ENCODE measurements at regions not wholly inside any gene's neighbourhood (a gene's known extent, or its start where the extent isn't known, plus 50 kb on each side); places are given as distances from the start of the nearest gene placed in this dataset.

DNA sequence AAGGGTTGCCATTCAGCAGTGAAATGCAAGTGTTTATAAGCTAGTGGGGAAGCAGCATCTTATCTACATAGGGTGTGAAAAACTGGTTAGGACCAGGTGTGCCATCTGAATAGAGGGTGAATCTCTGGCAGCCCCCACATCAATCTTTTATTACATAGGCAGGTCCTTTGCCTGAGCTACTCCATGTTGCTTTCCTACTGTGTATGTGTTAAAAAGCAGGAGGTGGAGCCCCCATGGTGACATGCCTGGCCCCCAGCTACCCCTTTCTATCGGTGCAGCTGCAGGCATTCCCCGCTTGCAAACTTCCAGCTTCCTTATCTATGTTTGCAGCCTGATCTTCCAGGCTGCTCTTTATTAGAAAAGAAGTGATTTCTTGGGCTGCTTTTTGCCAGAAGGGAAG is 353.5 kb downstream of the SPATA31D1 start:
- Histone ChIP-seq H4K20me1 (ENCODE audit: insufficient read depth, low read length) (no peaks in the 10 kb centered on the region), H3K36me3 (ENCODE audit: insufficient read depth, low read length) (no peaks in the 10 kb centered on the region), H3K27me3 (ENCODE audit: insufficient read depth, low read length, poor library complexity) (no peaks in the 10 kb centered on the region), H3K79me2 (ENCODE audit: insufficient read depth, low read length) (no peaks in the 10 kb centered on the region), H2AFZ (ENCODE audit: low read depth, low read length) (no peak overlapping the region), H3K4me1 (ENCODE audit: insufficient read depth, low read length) (peaks cover 18% of the 10 kb centered on the region), H3K27ac (ENCODE audit: low read length) (no peak overlapping the region), H3K4me2 (ENCODE audit: insufficient read depth, low read length) (no peak overlapping the region), H3K9ac (ENCODE audit: low read depth, low read length) (no peak overlapping the region), H3K9me3 (ENCODE audit: insufficient read depth, low read length, severe bottlenecking) (peaks cover 9% of the 10 kb centered on the region), H3K4me3 (ENCODE audit: low read depth in 1 of 2, low read length in 2 of 2) (no peak overlapping the region)
- TF ChIP-seq EZH2 (IDR thresholded peaks at IDR 0.05; ENCODE audit: borderline replicate concordance, low read depth, low read length, severe bottlenecking) = no peak
- TF ChIP-seq, protein P1, sequence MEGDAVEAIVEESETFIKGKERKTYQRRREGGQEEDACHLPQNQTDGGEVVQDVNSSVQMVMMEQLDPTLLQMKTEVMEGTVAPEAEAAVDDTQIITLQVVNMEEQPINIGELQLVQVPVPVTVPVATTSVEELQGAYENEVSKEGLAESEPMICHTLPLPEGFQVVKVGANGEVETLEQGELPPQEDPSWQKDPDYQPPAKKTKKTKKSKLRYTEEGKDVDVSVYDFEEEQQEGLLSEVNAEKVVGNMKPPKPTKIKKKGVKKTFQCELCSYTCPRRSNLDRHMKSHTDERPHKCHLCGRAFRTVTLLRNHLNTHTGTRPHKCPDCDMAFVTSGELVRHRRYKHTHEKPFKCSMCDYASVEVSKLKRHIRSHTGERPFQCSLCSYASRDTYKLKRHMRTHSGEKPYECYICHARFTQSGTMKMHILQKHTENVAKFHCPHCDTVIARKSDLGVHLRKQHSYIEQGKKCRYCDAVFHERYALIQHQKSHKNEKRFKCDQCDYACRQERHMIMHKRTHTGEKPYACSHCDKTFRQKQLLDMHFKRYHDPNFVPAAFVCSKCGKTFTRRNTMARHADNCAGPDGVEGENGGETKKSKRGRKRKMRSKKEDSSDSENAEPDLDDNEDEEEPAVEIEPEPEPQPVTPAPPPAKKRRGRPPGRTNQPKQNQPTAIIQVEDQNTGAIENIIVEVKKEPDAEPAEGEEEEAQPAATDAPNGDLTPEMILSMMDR (IDR thresholded peaks at IDR 0.05; ENCODE audit: borderline replicate concordance, extremely low read depth, low read length, poor library complexity, severe bottlenecking) = no peak
- DNase-seq (no peak), ATAC-seq (ENCODE audit: insufficient read depth, low read depth) (no peak)

DNA sequence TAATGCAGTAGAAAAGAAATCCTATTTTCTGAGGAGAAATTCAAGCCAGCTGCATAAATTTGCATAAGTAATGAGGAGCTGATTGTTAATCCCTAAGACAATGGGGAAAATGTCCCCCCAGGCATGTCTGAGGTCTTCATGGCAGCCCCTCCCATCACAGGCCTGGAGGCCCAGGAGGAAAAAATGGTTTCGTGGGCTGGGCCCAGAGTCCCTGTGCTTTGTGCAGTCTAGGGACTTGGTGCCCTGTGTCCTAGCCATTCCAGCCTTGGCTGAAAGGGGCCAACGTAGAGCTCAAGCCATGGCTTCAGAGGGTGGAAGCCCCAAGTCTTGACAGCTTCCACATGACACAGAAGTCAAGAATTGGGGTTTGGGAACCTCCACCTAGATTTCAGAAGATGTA is 357.5 kb downstream of the SPATA31D1 start:
- Histone ChIP-seq H3K4me2 (ENCODE audit: insufficient read depth, low read length) (no peak overlapping the region), H3K4me3 (ENCODE audit: low read depth in 1 of 2, low read length in 2 of 2) (no peak overlapping the region), H3K9me3 (ENCODE audit: insufficient read depth, low read length, severe bottlenecking) (peaks cover 9% of the 10 kb centered on the region), H3K27ac (ENCODE audit: low read length) (no peak overlapping the region), H4K20me1 (ENCODE audit: insufficient read depth, low read length) (no peaks in the 10 kb centered on the region), H2AFZ (ENCODE audit: low read depth, low read length) (no peak overlapping the region), H3K79me2 (ENCODE audit: insufficient read depth, low read length) (no peaks in the 10 kb centered on the region), H3K36me3 (ENCODE audit: insufficient read depth, low read length) (no peaks in the 10 kb centered on the region), H3K9ac (ENCODE audit: low read depth, low read length) (no peak overlapping the region), H3K4me1 (ENCODE audit: insufficient read depth, low read length) (no peaks in the 10 kb centered on the region), H3K27me3 (ENCODE audit: insufficient read depth, low read length, poor library complexity) (no peaks in the 10 kb centered on the region)
- no peak for TF ChIP-seq EZH2 (IDR thresholded peaks at IDR 0.05; ENCODE audit: borderline replicate concordance, low read depth, low read length, severe bottlenecking)
- TF ChIP-seq, protein P1 (IDR thresholded peaks at IDR 0.05; ENCODE audit: borderline replicate concordance, extremely low read depth, low read length, poor library complexity, severe bottlenecking) = no peak
- ATAC-seq (ENCODE audit: insufficient read depth, low read depth) (no peak), DNase-seq (no peak)

DNA sequence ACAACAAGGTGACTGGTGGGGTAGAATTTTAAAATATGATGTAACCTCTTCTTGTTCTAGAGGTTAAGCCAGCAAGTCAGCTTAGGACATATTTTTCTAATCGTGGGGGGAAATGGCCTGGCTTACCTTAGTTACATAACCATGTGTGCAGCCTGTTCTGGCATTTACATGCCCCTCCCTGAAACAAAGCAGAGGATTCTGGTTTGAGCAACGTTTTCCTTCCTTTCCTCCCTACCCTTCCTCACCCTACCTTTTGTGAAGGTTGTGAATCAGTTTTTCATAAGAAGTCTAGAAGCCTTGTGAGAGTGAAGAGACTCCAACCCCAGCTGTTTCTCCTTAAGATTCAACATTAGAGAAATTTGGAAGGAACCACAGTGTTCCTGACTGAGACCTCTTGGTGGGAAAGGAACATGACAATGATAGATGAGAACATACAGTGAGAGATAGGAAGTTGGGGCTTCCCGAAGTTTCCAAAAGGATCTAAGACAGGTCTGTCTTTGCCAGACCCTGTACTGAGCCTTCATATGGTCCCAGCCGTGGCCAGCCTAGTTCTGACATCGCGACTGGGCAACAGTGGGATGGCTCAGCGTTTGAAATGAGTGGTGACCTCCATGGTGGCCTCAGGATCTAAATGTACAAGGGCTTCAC is 365.2 kb downstream of the SPATA31D1 start:
- ATAC-seq (ENCODE audit: insufficient read depth, low read depth) = no peak
- no peak overlapping the region for H3K27ac ChIP-seq (ENCODE audit: low read length)

More for the DNA sequence above, 365.2 kb downstream of the SPATA31D1 start:
- no peak for DNase-seq
- Histone ChIP-seq H3K9me3 (ENCODE audit: insufficient read depth, low read length, severe bottlenecking) (no peaks in the 10 kb centered on the region), H4K20me1 (ENCODE audit: insufficient read depth, low read length) (no peaks in the 10 kb centered on the region), H3K79me2 (ENCODE audit: insufficient read depth, low read length) (no peaks in the 10 kb centered on the region), H3K4me2 (ENCODE audit: insufficient read depth, low read length) (no peak overlapping the region), H2AFZ (ENCODE audit: low read depth, low read length) (no peak overlapping the region), H3K27me3 (ENCODE audit: insufficient read depth, low read length, poor library complexity) (no peaks in the 10 kb centered on the region), H3K36me3 (ENCODE audit: insufficient read depth, low read length) (no peaks in the 10 kb centered on the region), H3K4me1 (ENCODE audit: insufficient read depth, low read length) (no peaks in the 10 kb centered on the region), H3K4me3 (ENCODE audit: low read depth in 1 of 2, low read length in 2 of 2) (no peak overlapping the region), H3K9ac (ENCODE audit: low read depth, low read length) (no peak overlapping the region)
- no peak for TF ChIP-seq EZH2 (IDR thresholded peaks at IDR 0.05; ENCODE audit: borderline replicate concordance, low read depth, low read length, severe bottlenecking)
- TF ChIP-seq, protein P1 (IDR thresholded peaks at IDR 0.05; ENCODE audit: borderline replicate concordance, extremely low read depth, low read length, poor library complexity, severe bottlenecking) = no peak
